ENCODE measurements at regions not wholly inside any gene's neighbourhood (a gene's known extent, or its start where the extent isn't known, plus 50 kb on each side); places are given as distances from the start of the nearest gene placed in this dataset.

DNA sequence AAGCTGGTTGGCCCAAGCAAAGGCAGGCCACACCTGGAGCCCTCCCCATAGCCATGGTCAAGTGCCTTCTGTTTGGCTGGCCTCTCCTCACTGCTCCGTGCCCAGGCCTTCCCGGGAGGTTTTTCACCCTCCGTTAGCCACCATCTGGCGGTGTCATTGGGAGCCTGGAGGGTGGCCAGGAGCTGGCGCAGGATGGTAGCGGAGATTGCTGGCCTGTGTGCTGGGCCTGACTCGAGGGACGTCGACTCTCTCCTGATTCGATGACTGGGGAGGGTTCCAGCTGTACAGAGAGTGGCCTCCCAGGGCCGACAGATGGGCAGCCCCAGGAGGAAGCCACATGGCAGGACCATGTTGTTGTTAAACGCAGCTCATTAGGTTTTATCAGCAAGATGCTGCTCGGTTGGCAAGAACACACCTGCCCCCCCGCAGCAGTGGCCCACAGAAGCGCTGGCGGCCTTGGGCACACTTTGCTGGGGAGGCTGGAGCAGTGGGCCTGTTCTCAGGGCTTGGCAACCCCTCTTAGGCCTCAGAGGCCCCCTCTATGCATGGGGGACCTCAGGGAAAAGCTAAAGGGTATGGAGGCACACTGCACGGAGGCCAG is 64.0 kb upstream of the CACUL1 start:
- peak; percentile 79 for TF ChIP-seq GATA2 (IDR thresholded peaks at IDR 0.05; ENCODE audit: low read depth, low read length)
- no peak for TF ChIP-seq GATA3 (IDR thresholded peaks at IDR 0.05; ENCODE audit: low read depth, low read length)

Data from SH-SY5Y (cell line).